Astrocyte (in vitro differentiated cells and primary cell): ENCODE measurements at regions not wholly inside any gene's neighbourhood (a gene's known extent, or its start where the extent isn't known, plus 50 kb on each side); places are given as distances from the start of the nearest gene placed in this dataset.

Experiments used
- DNase-seq: peaks from one replicate; pipeline ENCODE4 v3.0.0-alpha.2; 2010; ENCODE audit warnings: low read depth
- FAIRE-seq: peaks from 2 replicates; lab custom pipeline; 2011; peaks lifted over from hg19 to GRCh38; lab: Jason Lieb, UNC
- H2AFZ ChIP-seq: 2 replicates; pipeline ENCODE4 v1.6.0; 2012; ENCODE audit warnings: low read depth, low read length, inconsistent platforms
- H3K27ac ChIP-seq: 2 replicates; pipeline ENCODE4 v1.5.1; 2011; ENCODE audit warnings: low read depth, low read length, inconsistent platforms
- H3K27me3 ChIP-seq: 2 replicates; pipeline ENCODE4 v1.6.0; 2011; ENCODE audit warnings: low read length, inconsistent platforms; ENCODE audit not compliant: insufficient read depth
- H3K36me3 ChIP-seq: 2 replicates; pipeline ENCODE4 v1.5.1; 2011; ENCODE audit warnings: low read length, inconsistent platforms; ENCODE audit not compliant: insufficient read depth
- H3K4me1 ChIP-seq: 2 replicates; pipeline ENCODE4 v1.5.1; 2011; ENCODE audit warnings: low read length, inconsistent platforms; ENCODE audit not compliant: insufficient read depth
- H3K4me2 ChIP-seq: 2 replicates; pipeline ENCODE4 v1.6.0; 2012; ENCODE audit warnings: low read length, inconsistent platforms
- H3K4me3 ChIP-seq: 2 replicates; pipeline ENCODE4 v1.5.1; 2011; ENCODE audit warnings: low read depth, mild to moderate bottlenecking, low read length, inconsistent platforms; ENCODE audit not compliant: insufficient read depth
- H3K79me2 ChIP-seq: 2 replicates; pipeline ENCODE4 v1.6.0; 2012; ENCODE audit warnings: mild to moderate bottlenecking, low read length, inconsistent platforms; ENCODE audit not compliant: insufficient read depth
- H3K9ac ChIP-seq: 2 replicates; pipeline ENCODE4 v1.6.0; 2012; ENCODE audit warnings: mild to moderate bottlenecking, low read length, inconsistent platforms
- H3K9me3 ChIP-seq: 2 replicates; pipeline ENCODE4 v1.5.1; 2012; ENCODE audit warnings: low read depth, mild to moderate bottlenecking, low read length, inconsistent platforms; ENCODE audit not compliant: insufficient read depth
- H4K20me1 ChIP-seq: 2 replicates; pipeline ENCODE4 v1.6.0; 2012; ENCODE audit warnings: low read length, inconsistent platforms; ENCODE audit not compliant: insufficient read depth
- H3K27ac Mint-ChIP-seq: one replicate; pipeline ENCODE4 v1.8.0; 2021; ENCODE audit warnings: mild to moderate bottlenecking, mixed read lengths; ENCODE audit not compliant: unreplicated experiment
- H3K27me3 Mint-ChIP-seq: one replicate; pipeline ENCODE4 v1.8.0; 2021; ENCODE audit warnings: low read depth, mixed read lengths; ENCODE audit not compliant: unreplicated experiment
- H3K36me3 Mint-ChIP-seq: one replicate; pipeline ENCODE4 v1.8.0; 2021; ENCODE audit warnings: low read depth, mixed read lengths; ENCODE audit not compliant: unreplicated experiment
- H3K4me1 Mint-ChIP-seq: one replicate; pipeline ENCODE4 v1.8.0; 2021; ENCODE audit warnings: low read depth, mixed read lengths; ENCODE audit not compliant: unreplicated experiment
- H3K4me3 Mint-ChIP-seq: one replicate; pipeline ENCODE4 v1.8.0; 2021; ENCODE audit warnings: mild to moderate bottlenecking, moderate library complexity, mixed read lengths; ENCODE audit not compliant: unreplicated experiment
- H3K9me3 Mint-ChIP-seq: one replicate; pipeline ENCODE4 v1.8.0; 2021; ENCODE audit warnings: mild to moderate bottlenecking, mixed read lengths; ENCODE audit not compliant: unreplicated experiment
- CTCF ChIP-seq: IDR thresholded peaks from 2 replicates; pipeline ENCODE4 v1.5.1; 2011; ENCODE audit warnings: low read depth, mild to moderate bottlenecking, inconsistent platforms, low read length, moderate library complexity; ENCODE audit not compliant: insufficient read depth
- EZH2 ChIP-seq: IDR thresholded peaks from 2 replicates; pipeline ENCODE4 v1.6.1; 2012; ENCODE audit warnings: mild to moderate bottlenecking, low read length, inconsistent platforms; ENCODE audit not compliant: insufficient read depth

DNA sequence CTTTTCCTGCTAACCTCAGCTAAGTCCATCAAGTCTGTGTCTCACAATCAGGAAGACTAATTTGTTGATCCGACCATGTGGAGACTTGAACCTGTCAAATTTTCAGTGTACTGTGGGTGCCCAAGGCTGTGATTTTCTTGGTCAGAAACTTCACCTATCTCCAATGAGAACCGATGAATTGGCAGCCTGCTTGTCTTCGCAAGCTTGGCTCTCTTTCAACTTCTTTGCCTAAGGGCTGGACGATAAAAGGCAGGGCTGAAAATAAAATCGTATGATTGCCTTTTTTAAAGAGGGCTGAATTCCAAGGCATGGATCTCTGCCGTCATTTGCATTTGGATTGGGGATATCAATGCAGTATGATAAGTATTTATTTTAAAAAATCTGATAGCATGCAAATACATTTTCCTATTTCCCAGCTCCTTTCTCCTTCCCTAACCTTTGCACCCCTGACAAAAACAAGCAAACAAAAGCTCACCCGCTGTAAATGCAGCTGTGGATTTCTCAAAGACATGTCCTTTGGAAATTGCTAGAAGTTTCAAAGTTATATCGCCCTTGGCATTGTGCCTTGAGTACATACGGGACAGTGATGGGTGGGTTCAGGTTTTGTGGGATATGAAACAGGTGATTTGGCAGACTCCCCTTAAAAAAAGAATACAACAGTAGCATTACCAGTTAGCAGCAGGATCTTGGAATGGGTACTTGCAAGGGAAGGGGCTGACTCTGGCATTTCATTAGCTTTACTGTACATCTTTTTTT, 80.6 kb downstream of the NPTX2 start:
- Mint-ChIP-seq H3K4me1 (no peaks in the 10 kb centered on the region), H3K27me3 (peaks cover 10% of the 10 kb centered on the region), H3K4me3 (no peak overlapping the region), H3K36me3 (peaks cover 3% of the 10 kb centered on the region), H3K9me3 (peaks cover 22% of the 10 kb centered on the region), H3K27ac (no peak overlapping the region)
- TF ChIP-seq CTCF: no peak
- TF ChIP-seq EZH2: no peak
- Histone ChIP-seq H3K4me1 (no peaks in the 10 kb centered on the region), H4K20me1 (no peaks in the 10 kb centered on the region), H3K27me3 (no peaks in the 10 kb centered on the region), H3K4me2 (no peak overlapping the region), H3K4me3 (no peak overlapping the region), H3K9me3 (peaks cover 6% of the 10 kb centered on the region), H3K36me3 (no peaks in the 10 kb centered on the region), H3K27ac (no peak overlapping the region), H3K9ac (no peak overlapping the region), H2AFZ (no peak overlapping the region), H3K79me2 (no peaks in the 10 kb centered on the region)
- DNase-seq (no peak), FAIRE-seq (no peak)

GRCh38 chr7:98698976-98699375, 81.9 kb downstream of the NPTX2 start:
- H2AFZ ChIP-seq: no peak overlapping the region
- H3K27ac ChIP-seq: no peak overlapping the region
- no peaks in the 10 kb centered on the region for H3K4me1 ChIP-seq
- peaks cover 14% of the 10 kb centered on the region for H3K9me3 Mint-ChIP-seq
- no peak for TF ChIP-seq CTCF
- no peak for TF ChIP-seq EZH2
- FAIRE-seq (no peak), DNase-seq (no peak)
- H3K4me1 Mint-ChIP-seq: no peaks in the 10 kb centered on the region
- H4K20me1 ChIP-seq: no peaks in the 10 kb centered on the region
- no peak overlapping the region for H3K4me3 ChIP-seq
- H3K4me2 ChIP-seq: no peak overlapping the region
- peaks cover 6% of the 10 kb centered on the region for H3K9me3 ChIP-seq
- no peaks in the 10 kb centered on the region for H3K36me3 Mint-ChIP-seq
- H3K4me3 Mint-ChIP-seq: no peak overlapping the region
- no peaks in the 10 kb centered on the region for H3K27me3 ChIP-seq
- peaks cover 15% of the 10 kb centered on the region for H3K27me3 Mint-ChIP-seq
- no peak overlapping the region for H3K27ac Mint-ChIP-seq
- no peaks in the 10 kb centered on the region for H3K36me3 ChIP-seq
- H3K79me2 ChIP-seq: no peaks in the 10 kb centered on the region
- no peak overlapping the region for H3K9ac ChIP-seq

- Histone ChIP-seq H3K36me3 (no peaks in the 10 kb centered on the region), H3K79me2 (no peaks in the 10 kb centered on the region), H2AFZ (no peak overlapping the region), H4K20me1 (no peaks in the 10 kb centered on the region), H3K4me2 (no peak overlapping the region), H3K27me3 (peaks cover under 1% of the 10 kb centered on the region), H3K9ac (no peak overlapping the region), H3K4me3 (no peak overlapping the region), H3K27ac (no peak overlapping the region), H3K9me3 (peaks cover 4% of the 10 kb centered on the region), H3K4me1 (no peaks in the 10 kb centered on the region)
- FAIRE-seq (no peak), DNase-seq (no peak)
- no peaks in the 10 kb centered on the region for H3K4me1 Mint-ChIP-seq
- no peaks in the 10 kb centered on the region for H3K36me3 Mint-ChIP-seq
- TF ChIP-seq EZH2: no peak
- TF ChIP-seq CTCF: no peak
- no peak overlapping the region for H3K4me3 Mint-ChIP-seq
- peaks cover 17% of the 10 kb centered on the region for H3K27me3 Mint-ChIP-seq
- H3K27ac Mint-ChIP-seq: no peak overlapping the region
- peaks cover 11% of the 10 kb centered on the region for H3K9me3 Mint-ChIP-seq
These were observed 83.4 kb downstream of the NPTX2 start for GRCh38 chr7:98700533-98700932.
